ENCODE measurements at regions not wholly inside any gene's neighbourhood (a gene's known extent, or its start where the extent isn't known, plus 50 kb on each side); places are given as distances from the start of the nearest gene placed in this dataset.

- no peak for FAIRE-seq
- Histone ChIP-seq H4K20me1 (ENCODE audit: control insufficient read depth, extremely low read depth, insufficient read depth, low read length) (no peaks in the 10 kb centered on the region), H3K9ac (ENCODE audit: control insufficient read depth, extremely low read depth, insufficient read depth, low read length) (no peak overlapping the region), H2AFZ (ENCODE audit: control insufficient read depth, low read length) (no peak overlapping the region), H3K27ac (ENCODE audit: control insufficient read depth, insufficient read depth, low read length) (no peak overlapping the region), H3K9me1 (ENCODE audit: control insufficient read depth, extremely low read depth, insufficient read depth, low read length) (no peaks in the 10 kb centered on the region), H3K4me3 (ENCODE audit: control insufficient read depth in 2 of 3, extremely low read depth in 1 of 3, insufficient read depth in 2 of 3, low read depth in 1 of 3, low read length in 3 of 3) (no peak overlapping the region), H3K9me3 (ENCODE audit: control insufficient read depth, low read depth, low read length) (no peaks in the 10 kb centered on the region), H3K4me2 (ENCODE audit: control insufficient read depth, extremely low read depth, insufficient read depth, low read depth, low read length) (no peak overlapping the region), H3K79me2 (ENCODE audit: control insufficient read depth, insufficient read depth, low read length) (no peaks in the 10 kb centered on the region), H3K36me3 (ENCODE audit: control insufficient read depth in 2 of 2, extremely low read depth in 1 of 2, insufficient read depth in 2 of 2, low read length in 2 of 2) (no peaks in the 10 kb centered on the region), H3K4me1 (ENCODE audit: control insufficient read depth, extremely low read depth, insufficient read depth, low read length) (peaks cover 7% of the 10 kb centered on the region), H3K27me3 (ENCODE audit: control insufficient read depth, extremely low read depth, insufficient read depth, low read length) (no peaks in the 10 kb centered on the region)
- no peak for TF ChIP-seq EZH2 (IDR thresholded peaks at IDR 0.05; ENCODE audit: low read length)
- TF ChIP-seq, protein P1, sequence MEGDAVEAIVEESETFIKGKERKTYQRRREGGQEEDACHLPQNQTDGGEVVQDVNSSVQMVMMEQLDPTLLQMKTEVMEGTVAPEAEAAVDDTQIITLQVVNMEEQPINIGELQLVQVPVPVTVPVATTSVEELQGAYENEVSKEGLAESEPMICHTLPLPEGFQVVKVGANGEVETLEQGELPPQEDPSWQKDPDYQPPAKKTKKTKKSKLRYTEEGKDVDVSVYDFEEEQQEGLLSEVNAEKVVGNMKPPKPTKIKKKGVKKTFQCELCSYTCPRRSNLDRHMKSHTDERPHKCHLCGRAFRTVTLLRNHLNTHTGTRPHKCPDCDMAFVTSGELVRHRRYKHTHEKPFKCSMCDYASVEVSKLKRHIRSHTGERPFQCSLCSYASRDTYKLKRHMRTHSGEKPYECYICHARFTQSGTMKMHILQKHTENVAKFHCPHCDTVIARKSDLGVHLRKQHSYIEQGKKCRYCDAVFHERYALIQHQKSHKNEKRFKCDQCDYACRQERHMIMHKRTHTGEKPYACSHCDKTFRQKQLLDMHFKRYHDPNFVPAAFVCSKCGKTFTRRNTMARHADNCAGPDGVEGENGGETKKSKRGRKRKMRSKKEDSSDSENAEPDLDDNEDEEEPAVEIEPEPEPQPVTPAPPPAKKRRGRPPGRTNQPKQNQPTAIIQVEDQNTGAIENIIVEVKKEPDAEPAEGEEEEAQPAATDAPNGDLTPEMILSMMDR (optimal IDR thresholded peaks at IDR 0.05 in 1 of 3, IDR thresholded peaks at IDR 0.05 in 1 of 3, conservative IDR thresholded peaks at IDR 0.05 in 1 of 3; ENCODE audit: extremely low read depth in 1 of 3, insufficient read depth in 2 of 3, low read length in 3 of 3) = no peak
- DNase-seq (ENCODE audit: low read depth, low spot score) = no peak
- dilution Hi-C loops (cut with MboI; ENCODE audit: extremely low pct_ligation_motif_present, low sequenced_read_pairs) = no loop called here
These were observed 58.1 kb upstream of the CCDC190 start for GRCh38 chr1:162919034-162919433.

GRCh38 chr1:162918151-162918754 is 57.3 kb upstream of the CCDC190 start:
- Histone ChIP-seq H3K9ac (ENCODE audit: control insufficient read depth, extremely low read depth, insufficient read depth, low read length) (no peak overlapping the region), H3K36me3 (ENCODE audit: control insufficient read depth in 2 of 2, extremely low read depth in 1 of 2, insufficient read depth in 2 of 2, low read length in 2 of 2) (no peaks in the 10 kb centered on the region), H4K20me1 (ENCODE audit: control insufficient read depth, extremely low read depth, insufficient read depth, low read length) (no peaks in the 10 kb centered on the region), H3K79me2 (ENCODE audit: control insufficient read depth, insufficient read depth, low read length) (no peaks in the 10 kb centered on the region), H3K9me1 (ENCODE audit: control insufficient read depth, extremely low read depth, insufficient read depth, low read length) (no peaks in the 10 kb centered on the region), H2AFZ (ENCODE audit: control insufficient read depth, low read length) (no peak overlapping the region), H3K27me3 (ENCODE audit: control insufficient read depth, extremely low read depth, insufficient read depth, low read length) (no peaks in the 10 kb centered on the region), H3K4me3 (ENCODE audit: control insufficient read depth in 2 of 3, extremely low read depth in 1 of 3, insufficient read depth in 2 of 3, low read depth in 1 of 3, low read length in 3 of 3) (no peak overlapping the region), H3K27ac (ENCODE audit: control insufficient read depth, insufficient read depth, low read length) (no peak overlapping the region), H3K4me2 (ENCODE audit: control insufficient read depth, extremely low read depth, insufficient read depth, low read depth, low read length) (no peak overlapping the region), H3K4me1 (ENCODE audit: control insufficient read depth, extremely low read depth, insufficient read depth, low read length) (peaks cover 15% of the 10 kb centered on the region), H3K9me3 (ENCODE audit: control insufficient read depth, low read depth, low read length) (no peaks in the 10 kb centered on the region)
- TF ChIP-seq, protein P1 (optimal IDR thresholded peaks at IDR 0.05 in 1 of 3, IDR thresholded peaks at IDR 0.05 in 1 of 3, conservative IDR thresholded peaks at IDR 0.05 in 1 of 3; ENCODE audit: extremely low read depth in 1 of 3, insufficient read depth in 2 of 3, low read length in 3 of 3) = no peak
- TF ChIP-seq EZH2 (IDR thresholded peaks at IDR 0.05; ENCODE audit: low read length) = no peak
- no peak for FAIRE-seq
- dilution Hi-C loops (cut with MboI; ENCODE audit: extremely low pct_ligation_motif_present, low sequenced_read_pairs) = no loop called here
- DNase-seq (ENCODE audit: low read depth, low spot score) = no peak
